Erythroblast (primary cell): ENCODE measurements at regions not wholly inside any gene's neighbourhood (a gene's known extent, or its start where the extent isn't known, plus 50 kb on each side); places are given as distances from the start of the nearest gene placed in this dataset.

Source experiments
- GATA1 ChIP-seq: IDR thresholded peaks from 2 replicates; pipeline ENCODE4 v1.6.1; 2011; ENCODE audit warnings: low read depth, mild to moderate bottlenecking, control low read depth, low read length, moderate library complexity
- POLR2A ChIP-seq: IDR thresholded peaks from 2 replicates; pipeline ENCODE4 v1.6.1; 2011; ENCODE audit warnings: mild to moderate bottlenecking, low read length

DNA sequence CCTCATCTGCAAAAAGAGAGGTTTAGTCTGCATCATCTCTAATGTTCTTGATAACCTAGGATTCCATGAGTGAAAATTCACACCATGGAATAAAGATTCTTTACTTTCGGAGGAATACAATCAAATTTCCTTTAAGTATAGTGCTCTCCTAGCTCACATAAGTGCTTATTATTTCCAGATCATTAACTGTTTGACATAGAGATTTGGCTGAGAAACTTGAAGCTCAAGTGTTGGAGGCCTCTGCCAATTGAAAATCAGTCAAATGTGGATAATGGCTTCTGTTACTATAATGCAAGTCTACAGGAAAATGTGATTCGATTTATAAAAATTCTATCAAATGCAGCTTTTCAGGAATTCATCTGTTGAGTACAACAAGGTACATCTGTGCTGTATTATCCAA lies 144.6 kb downstream of the KIF18A start:
- TF ChIP-seq POLR2A (no peak), GATA1 (no peak)
